Loucy (cell line): ENCODE measurements at regions not wholly inside any gene's neighbourhood (a gene's known extent, or its start where the extent isn't known, plus 50 kb on each side); places are given as distances from the start of the nearest gene placed in this dataset.
"Not testable (repeated sequence)": the region's sequence is repeated elsewhere in the genome, so short reads cannot be mapped to it uniquely, and the experiment has no call there.

Experiments used
- EZH2phosphoT487 ChIP-seq: fragments of 200-600 bp; IDR thresholded peaks from 2 replicates; pipeline ENCODE4 v1.6.1; 2018; ENCODE audit warnings: antibody characterized with exemption, mild to moderate bottlenecking, moderate library complexity, borderline replicate concordance
- TF ChIP-seq, protein P1 (sequence below): fragments of 200-600 bp; sonication (generic); conservative IDR thresholded peaks from 2 replicates; pipeline ENCODE4 v1.5.1; 2014; ENCODE audit warnings: mild to moderate bottlenecking, antibody characterized with exemption, low read length

DNA sequence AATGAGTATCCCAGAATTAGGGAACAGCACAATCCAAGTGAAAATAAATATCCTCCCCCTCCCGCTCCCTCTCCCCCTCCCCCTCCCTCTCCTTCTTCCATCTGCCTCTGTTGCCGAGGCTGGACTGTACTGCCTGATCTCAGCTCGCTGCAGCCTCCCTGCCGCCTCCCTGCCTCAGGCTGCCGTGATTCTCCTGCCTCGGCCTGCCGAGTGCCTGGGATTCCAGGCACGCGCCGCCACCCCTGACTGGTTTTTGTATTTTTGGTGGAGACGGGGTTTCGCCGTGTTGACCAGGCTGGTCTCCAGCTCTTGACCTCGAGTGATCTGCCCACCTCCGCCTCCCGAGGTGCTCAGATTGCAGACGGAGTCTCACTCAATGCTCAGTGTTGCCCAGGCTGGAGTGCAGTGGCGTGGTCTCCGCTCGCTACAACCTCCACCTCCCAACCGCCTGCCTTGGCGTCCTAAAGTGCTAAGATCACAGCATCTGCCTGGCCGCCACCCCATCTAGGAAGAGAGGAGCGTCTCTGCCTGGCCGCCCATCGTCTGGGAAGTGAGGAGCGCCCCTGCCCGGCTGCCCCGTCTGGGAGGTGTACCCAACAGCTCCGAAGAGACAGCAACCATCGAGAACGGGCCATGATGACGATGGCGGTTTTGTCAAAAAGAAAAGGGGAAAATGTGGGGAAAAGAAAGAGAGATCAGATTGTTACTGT, 178.9 kb upstream of the IPO5 start:
- TF ChIP-seq, protein P1, sequence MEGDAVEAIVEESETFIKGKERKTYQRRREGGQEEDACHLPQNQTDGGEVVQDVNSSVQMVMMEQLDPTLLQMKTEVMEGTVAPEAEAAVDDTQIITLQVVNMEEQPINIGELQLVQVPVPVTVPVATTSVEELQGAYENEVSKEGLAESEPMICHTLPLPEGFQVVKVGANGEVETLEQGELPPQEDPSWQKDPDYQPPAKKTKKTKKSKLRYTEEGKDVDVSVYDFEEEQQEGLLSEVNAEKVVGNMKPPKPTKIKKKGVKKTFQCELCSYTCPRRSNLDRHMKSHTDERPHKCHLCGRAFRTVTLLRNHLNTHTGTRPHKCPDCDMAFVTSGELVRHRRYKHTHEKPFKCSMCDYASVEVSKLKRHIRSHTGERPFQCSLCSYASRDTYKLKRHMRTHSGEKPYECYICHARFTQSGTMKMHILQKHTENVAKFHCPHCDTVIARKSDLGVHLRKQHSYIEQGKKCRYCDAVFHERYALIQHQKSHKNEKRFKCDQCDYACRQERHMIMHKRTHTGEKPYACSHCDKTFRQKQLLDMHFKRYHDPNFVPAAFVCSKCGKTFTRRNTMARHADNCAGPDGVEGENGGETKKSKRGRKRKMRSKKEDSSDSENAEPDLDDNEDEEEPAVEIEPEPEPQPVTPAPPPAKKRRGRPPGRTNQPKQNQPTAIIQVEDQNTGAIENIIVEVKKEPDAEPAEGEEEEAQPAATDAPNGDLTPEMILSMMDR = not testable (repeated sequence)
- TF ChIP-seq EZH2phosphoT487 = not testable (repeated sequence)
